ENCODE measurements at regions not wholly inside any gene's neighbourhood (a gene's known extent, or its start where the extent isn't known, plus 50 kb on each side); places are given as distances from the start of the nearest gene placed in this dataset.

- no peaks in the 10 kb centered on the region for H3K9me3 ChIP-seq
- H3K36me3 ChIP-seq = no peaks in the 10 kb centered on the region
- no peak for DNase-seq
- TF ChIP-seq CTCF (IDR thresholded peaks at IDR 0.05; ENCODE audit: low read depth, low read length) = no peak
- H3K4me1 ChIP-seq = no peaks in the 10 kb centered on the region
- no peaks in the 10 kb centered on the region for H3K27me3 ChIP-seq
- H3K4me3 ChIP-seq (ENCODE audit: low read depth, low read length) = no peak overlapping the region
Measured at GRCh38 chrX:25597551-25597950, 540.6 kb upstream of the MAGEB18 start.

- Histone ChIP-seq H3K36me3 (no peaks in the 10 kb centered on the region), H3K4me1 (no peaks in the 10 kb centered on the region), H3K27me3 (no peaks in the 10 kb centered on the region), H3K9me3 (no peaks in the 10 kb centered on the region), H3K4me3 (ENCODE audit: low read depth, low read length) (no peak overlapping the region)
- no peak for TF ChIP-seq CTCF (IDR thresholded peaks at IDR 0.05; ENCODE audit: low read depth, low read length)
- DNase-seq = no peak
Measured at GRCh38 chrX:25599061-25599460, 539.1 kb upstream of the MAGEB18 start.

- Histone ChIP-seq H3K27me3 (no peaks in the 10 kb centered on the region), H3K4me1 (no peaks in the 10 kb centered on the region), H3K36me3 (no peaks in the 10 kb centered on the region), H3K4me3 (ENCODE audit: low read depth, low read length) (no peak overlapping the region), H3K9me3 (no peaks in the 10 kb centered on the region)
- no peak for TF ChIP-seq CTCF (IDR thresholded peaks at IDR 0.05; ENCODE audit: low read depth, low read length)
- DNase-seq = no peak
Measured at GRCh38 chrX:25600776-25601175, 537.4 kb upstream of the MAGEB18 start.

- no peak for TF ChIP-seq CTCF (IDR thresholded peaks at IDR 0.05; ENCODE audit: low read depth, low read length)
- no peak overlapping the region for H3K4me3 ChIP-seq (ENCODE audit: low read depth, low read length)
- no peak for DNase-seq
- no peaks in the 10 kb centered on the region for H3K4me1 ChIP-seq
- no peaks in the 10 kb centered on the region for H3K36me3 ChIP-seq
- no peaks in the 10 kb centered on the region for H3K27me3 ChIP-seq
- no peaks in the 10 kb centered on the region for H3K9me3 ChIP-seq
Measured at GRCh38 chrX:25601323-25601722, 536.8 kb upstream of the MAGEB18 start.

GRCh38 chrX:25618248-25618647 lies 519.9 kb upstream of the MAGEB18 start:
- Histone ChIP-seq H3K9me3 (no peaks in the 10 kb centered on the region), H3K4me3 (ENCODE audit: low read depth, low read length) (no peak overlapping the region), H3K36me3 (no peaks in the 10 kb centered on the region), H3K4me1 (no peaks in the 10 kb centered on the region), H3K27me3 (no peaks in the 10 kb centered on the region)
- no peak for DNase-seq
- TF ChIP-seq CTCF (IDR thresholded peaks at IDR 0.05; ENCODE audit: low read depth, low read length) = no peak

GRCh38 chrX:25640276-25640675 lies 497.9 kb upstream of the MAGEB18 start:
- no peak for DNase-seq
- Histone ChIP-seq H3K4me3 (ENCODE audit: low read depth, low read length) (no peak overlapping the region), H3K4me1 (no peaks in the 10 kb centered on the region), H3K27me3 (no peaks in the 10 kb centered on the region), H3K9me3 (no peaks in the 10 kb centered on the region), H3K36me3 (no peaks in the 10 kb centered on the region)
- TF ChIP-seq CTCF (IDR thresholded peaks at IDR 0.05; ENCODE audit: low read depth, low read length) = no peak
